ENCODE measurements at regions not wholly inside any gene's neighbourhood (a gene's known extent, or its start where the extent isn't known, plus 50 kb on each side); places are given as distances from the start of the nearest gene placed in this dataset.

DNA sequence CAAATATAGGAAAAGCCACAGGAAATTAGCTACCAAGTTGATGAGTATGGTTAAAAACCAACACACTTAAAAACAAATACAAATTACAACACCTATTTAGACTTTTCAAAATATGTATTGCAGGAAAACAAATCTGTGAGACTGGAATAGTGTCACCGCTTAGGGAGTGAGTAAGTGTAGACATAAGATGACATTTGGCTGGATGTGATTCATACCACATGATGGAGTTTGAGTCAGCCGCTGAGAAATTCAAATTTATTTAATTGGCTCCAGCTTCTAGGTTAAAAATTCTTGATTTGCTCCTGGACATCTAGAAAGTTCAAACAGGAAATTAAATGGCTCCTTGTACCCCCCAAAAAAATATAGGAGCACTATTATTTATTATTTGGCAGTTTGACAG is 531.7 kb downstream of the SLITRK1 start:
- WGBS, 2 donors (ENCODE audit: low coverage in 1 of 2) = 91 to 95% methylated on average over 2 of the region's 2 CpGs
- no peak overlapping the region for H3K27ac ChIP-seq
- H3K4me1 ChIP-seq = no peaks in the 10 kb centered on the region
- no peak for ATAC-seq
- no peak for TF ChIP-seq EP300 (IDR thresholded peaks at IDR 0.05)
- TF ChIP-seq CTCF (IDR thresholded peaks at IDR 0.05) = no peak
- TF ChIP-seq POLR2AphosphoS5 (IDR thresholded peaks at IDR 0.05) = no peak
- no peak for TF ChIP-seq POLR2A (IDR thresholded peaks at IDR 0.05)
- H3K36me3 ChIP-seq = no peaks in the 10 kb centered on the region
- no peak overlapping the region for H3K4me3 ChIP-seq
- H3K27me3 ChIP-seq = no peaks in the 10 kb centered on the region
- no peaks in the 10 kb centered on the region for H3K9me3 ChIP-seq

DNA sequence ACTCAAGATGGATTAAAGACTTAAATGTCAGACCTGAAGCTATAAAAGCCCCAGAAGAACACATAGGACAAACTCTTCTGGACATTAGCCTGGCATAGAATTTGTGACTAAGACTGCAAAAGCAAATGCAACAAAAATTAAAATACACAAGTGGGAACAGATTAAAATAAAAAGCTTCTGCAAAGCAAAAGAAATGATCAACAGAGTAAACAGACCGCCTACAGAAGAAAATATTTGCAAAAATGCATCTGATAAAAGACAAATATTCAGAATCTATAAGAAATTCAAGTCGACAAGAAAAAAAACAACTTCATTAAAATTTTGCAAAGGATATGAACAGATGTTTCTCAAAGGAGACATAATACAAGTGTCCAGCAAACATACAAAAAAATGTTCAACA is 537.8 kb downstream of the SLITRK1 start:
- Histone ChIP-seq H3K27me3 (no peaks in the 10 kb centered on the region), H3K4me1 (no peaks in the 10 kb centered on the region), H3K27ac (no peak overlapping the region), H3K4me3 (no peak overlapping the region), H3K9me3 (no peaks in the 10 kb centered on the region), H3K36me3 (no peaks in the 10 kb centered on the region)
- 81 to 100% methylated on average over 2 of the region's 2 CpGs for WGBS, 2 donors (ENCODE audit: low coverage in 1 of 2)
- TF ChIP-seq POLR2A (IDR thresholded peaks at IDR 0.05) (no peak), POLR2AphosphoS5 (IDR thresholded peaks at IDR 0.05) (no peak), EP300 (IDR thresholded peaks at IDR 0.05) (no peak), CTCF (IDR thresholded peaks at IDR 0.05) (no peak)
- ATAC-seq = no peak

DNA sequence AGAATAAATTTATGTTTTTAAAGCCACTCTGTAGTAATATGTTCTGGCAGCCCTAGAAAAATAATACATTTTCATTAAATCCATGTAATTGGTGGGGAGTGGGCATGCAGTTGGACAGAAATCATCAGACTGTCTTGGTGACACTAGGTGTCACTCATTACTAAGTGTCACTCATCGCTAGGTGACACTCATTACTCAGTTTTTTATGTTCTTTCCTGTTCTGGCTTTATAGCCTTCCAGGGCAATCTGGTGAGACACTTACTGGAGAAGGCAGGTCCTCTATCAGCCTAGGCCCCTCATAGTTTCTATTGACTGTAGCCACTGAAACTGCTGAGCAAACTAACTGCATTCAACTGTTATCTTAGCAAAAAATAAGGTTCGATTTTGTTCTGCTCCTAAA is 542.1 kb downstream of the SLITRK1 start:
- no peak overlapping the region for H3K4me3 ChIP-seq
- TF ChIP-seq POLR2A (IDR thresholded peaks at IDR 0.05) (no peak), CTCF (IDR thresholded peaks at IDR 0.05) (no peak), POLR2AphosphoS5 (IDR thresholded peaks at IDR 0.05) (no peak), EP300 (IDR thresholded peaks at IDR 0.05) (no peak)
- ATAC-seq = no peak
- no peaks in the 10 kb centered on the region for H3K9me3 ChIP-seq
- no peaks in the 10 kb centered on the region for H3K27me3 ChIP-seq
- 72 to 75% methylated on average over 1 to 2 of the region's 2 CpGs for WGBS, 2 donors (ENCODE audit: low coverage in 1 of 2)
- H3K4me1 ChIP-seq = no peaks in the 10 kb centered on the region
- H3K27ac ChIP-seq = no peak overlapping the region
- H3K36me3 ChIP-seq = no peaks in the 10 kb centered on the region

GRCh38 chr13:83333614-83334388 is 548.5 kb downstream of the SLITRK1 start:
- no peak for TF ChIP-seq POLR2A (IDR thresholded peaks at IDR 0.05)
- no peak for TF ChIP-seq EP300 (IDR thresholded peaks at IDR 0.05)
- TF ChIP-seq POLR2AphosphoS5 (IDR thresholded peaks at IDR 0.05) = no peak
- no peak for TF ChIP-seq CTCF (IDR thresholded peaks at IDR 0.05)
- WGBS, 2 donors (ENCODE audit: low coverage in 1 of 2) = 69 to 75% methylated on average over 7 of the region's 7 CpGs
- no peaks in the 10 kb centered on the region for H3K9me3 ChIP-seq

DNA sequence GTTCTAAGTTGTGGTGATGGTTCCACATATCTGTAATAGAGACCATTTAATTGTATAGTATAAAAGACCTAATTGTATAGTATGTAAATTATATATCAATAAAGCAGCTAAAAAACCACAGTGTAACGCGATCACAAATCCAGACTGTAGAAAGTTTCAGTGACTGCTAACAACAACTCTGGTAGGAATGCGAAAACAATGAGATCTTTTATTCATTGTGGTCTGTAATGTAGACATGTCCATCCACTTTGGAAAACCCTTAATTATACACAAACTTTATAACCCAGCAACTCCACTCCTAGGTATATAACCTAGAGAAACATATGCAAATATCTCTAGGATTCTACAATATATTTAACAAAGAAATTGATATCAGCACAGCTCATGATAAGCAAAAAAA is 549.5 kb downstream of the SLITRK1 start:
- 86 to 87% methylated on average over 3 of the region's 3 CpGs for WGBS, 2 donors (ENCODE audit: low coverage in 1 of 2)
- no peaks in the 10 kb centered on the region for H3K27me3 ChIP-seq
- H3K36me3 ChIP-seq = no peaks in the 10 kb centered on the region
- H3K4me1 ChIP-seq = no peaks in the 10 kb centered on the region
- no peak for TF ChIP-seq CTCF (IDR thresholded peaks at IDR 0.05)
- TF ChIP-seq POLR2AphosphoS5 (IDR thresholded peaks at IDR 0.05) = no peak
- no peak for TF ChIP-seq EP300 (IDR thresholded peaks at IDR 0.05)
- TF ChIP-seq POLR2A (IDR thresholded peaks at IDR 0.05) = no peak
- ATAC-seq = no peak
- H3K9me3 ChIP-seq = no peaks in the 10 kb centered on the region
- no peak overlapping the region for H3K4me3 ChIP-seq
- H3K27ac ChIP-seq = no peak overlapping the region

More at GRCh38 chr13:83333614-83334388, 548.5 kb downstream of the SLITRK1 start:
- Histone ChIP-seq H3K4me1 (no peaks in the 10 kb centered on the region), H3K27me3 (no peaks in the 10 kb centered on the region), H3K4me3 (no peak overlapping the region), H3K27ac (no peak overlapping the region), H3K36me3 (no peaks in the 10 kb centered on the region)
- ATAC-seq = no peak

Measured in gastroesophageal sphincter (tissue), 4 donors.